Ishikawa (cell line): ENCODE measurements at regions not wholly inside any gene's neighbourhood (a gene's known extent, or its start where the extent isn't known, plus 50 kb on each side); places are given as distances from the start of the nearest gene placed in this dataset.

Experiments
- CEBPB ChIP-seq: IDR thresholded peaks from 2 replicates; pipeline ENCODE4 v1.6.1; 2012
- CREB1 ChIP-seq: IDR thresholded peaks from 2 replicates; pipeline ENCODE4 v1.6.1; 2012; ENCODE audit warnings: low read depth
- EGR1 ChIP-seq: IDR thresholded peaks from 2 replicates; pipeline ENCODE4 v1.6.1; 2012
- EP300 ChIP-seq: IDR thresholded peaks from 2 replicates; pipeline ENCODE4 v1.6.1; 2012; ENCODE audit warnings: borderline replicate concordance
- FOXM1 ChIP-seq: IDR thresholded peaks from 2 replicates; pipeline ENCODE4 v1.6.1; 2012; ENCODE audit warnings: low read depth, borderline replicate concordance
- NFIC ChIP-seq: IDR thresholded peaks from 2 replicates; pipeline ENCODE4 v1.6.1; 2012
- RAD21 ChIP-seq: IDR thresholded peaks from 2 replicates; pipeline ENCODE4 v1.6.1; 2012; ENCODE audit warnings: low read depth
- TAF1 ChIP-seq: IDR thresholded peaks from 2 replicates; pipeline ENCODE4 v1.6.1; 2012; ENCODE audit warnings: low read depth, mild to moderate bottlenecking
- TCF12 ChIP-seq: IDR thresholded peaks from 2 replicates; pipeline ENCODE4 v1.6.1; 2012; ENCODE audit warnings: low read depth
- TEAD4 ChIP-seq: IDR thresholded peaks from 2 replicates; pipeline ENCODE4 v1.6.1; 2012
- YY1 ChIP-seq: IDR thresholded peaks from 2 replicates; pipeline ENCODE4 v1.6.1; 2012; ENCODE audit warnings: low read depth
- ZBTB7A ChIP-seq: IDR thresholded peaks from 2 replicates; pipeline ENCODE4 v1.6.1; 2012; ENCODE audit warnings: low read depth
- TF ChIP-seq, protein P1 (sequence below): IDR thresholded peaks from 2 replicates; pipeline ENCODE4 v1.6.1; 2012
- TF ChIP-seq, protein P2 (sequence below): IDR thresholded peaks from 2 replicates; pipeline ENCODE4 v1.6.1; 2012; ENCODE audit warnings: low read depth, mild to moderate bottlenecking
- TF ChIP-seq, protein P3 (sequence below): IDR thresholded peaks from 2 replicates; pipeline ENCODE4 v1.6.1; 2012

DNA sequence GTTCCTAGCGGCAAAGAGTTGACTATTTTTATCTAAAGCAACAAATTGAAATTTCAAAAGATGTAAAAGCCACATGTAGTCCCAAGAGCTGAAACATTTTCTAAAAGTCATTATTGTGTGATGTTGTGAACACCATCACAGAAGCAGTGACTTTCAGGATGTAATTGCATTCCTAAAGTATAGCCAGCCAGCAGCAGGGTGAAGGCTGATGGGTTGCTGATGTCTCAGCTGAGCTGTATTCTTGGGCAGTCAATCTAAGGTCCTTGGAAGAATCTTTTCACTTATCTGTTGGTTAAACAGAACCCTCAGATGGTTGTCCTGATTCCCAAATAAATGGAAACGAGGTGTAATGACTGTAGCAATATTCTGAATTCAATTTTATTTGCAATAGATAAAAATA lies 237.4 kb upstream of the WWC1 start:
- TF ChIP-seq, protein P1, sequence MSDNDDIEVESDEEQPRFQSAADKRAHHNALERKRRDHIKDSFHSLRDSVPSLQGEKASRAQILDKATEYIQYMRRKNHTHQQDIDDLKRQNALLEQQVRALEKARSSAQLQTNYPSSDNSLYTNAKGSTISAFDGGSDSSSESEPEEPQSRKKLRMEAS = no peak
- no peak for TF ChIP-seq YY1

DNA sequence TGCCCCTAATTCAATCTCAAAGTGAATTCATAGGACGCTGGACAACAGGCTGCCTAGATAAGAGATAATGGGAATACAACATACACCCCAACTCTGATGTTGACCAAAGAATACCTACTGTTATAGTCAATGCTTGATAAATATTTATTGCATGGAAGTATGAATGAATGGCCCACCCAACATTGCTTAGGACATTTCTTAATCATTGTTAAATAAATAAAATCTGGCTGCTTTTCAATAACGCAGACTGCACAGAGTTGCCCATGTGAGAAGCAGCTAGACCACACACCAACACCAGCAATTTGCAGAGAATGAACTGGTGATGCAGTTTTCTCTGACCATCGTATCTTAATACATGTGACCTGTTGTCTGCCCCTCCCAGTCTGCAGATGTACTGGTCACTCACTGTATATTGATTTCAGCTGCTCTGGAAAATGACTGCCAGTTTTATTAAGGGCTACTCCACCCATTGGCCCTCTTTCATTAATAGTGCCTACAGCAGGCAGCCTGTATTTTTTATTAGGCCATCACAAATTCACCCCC lies 236.2 kb upstream of the WWC1 start:
- TF ChIP-seq, protein P2, sequence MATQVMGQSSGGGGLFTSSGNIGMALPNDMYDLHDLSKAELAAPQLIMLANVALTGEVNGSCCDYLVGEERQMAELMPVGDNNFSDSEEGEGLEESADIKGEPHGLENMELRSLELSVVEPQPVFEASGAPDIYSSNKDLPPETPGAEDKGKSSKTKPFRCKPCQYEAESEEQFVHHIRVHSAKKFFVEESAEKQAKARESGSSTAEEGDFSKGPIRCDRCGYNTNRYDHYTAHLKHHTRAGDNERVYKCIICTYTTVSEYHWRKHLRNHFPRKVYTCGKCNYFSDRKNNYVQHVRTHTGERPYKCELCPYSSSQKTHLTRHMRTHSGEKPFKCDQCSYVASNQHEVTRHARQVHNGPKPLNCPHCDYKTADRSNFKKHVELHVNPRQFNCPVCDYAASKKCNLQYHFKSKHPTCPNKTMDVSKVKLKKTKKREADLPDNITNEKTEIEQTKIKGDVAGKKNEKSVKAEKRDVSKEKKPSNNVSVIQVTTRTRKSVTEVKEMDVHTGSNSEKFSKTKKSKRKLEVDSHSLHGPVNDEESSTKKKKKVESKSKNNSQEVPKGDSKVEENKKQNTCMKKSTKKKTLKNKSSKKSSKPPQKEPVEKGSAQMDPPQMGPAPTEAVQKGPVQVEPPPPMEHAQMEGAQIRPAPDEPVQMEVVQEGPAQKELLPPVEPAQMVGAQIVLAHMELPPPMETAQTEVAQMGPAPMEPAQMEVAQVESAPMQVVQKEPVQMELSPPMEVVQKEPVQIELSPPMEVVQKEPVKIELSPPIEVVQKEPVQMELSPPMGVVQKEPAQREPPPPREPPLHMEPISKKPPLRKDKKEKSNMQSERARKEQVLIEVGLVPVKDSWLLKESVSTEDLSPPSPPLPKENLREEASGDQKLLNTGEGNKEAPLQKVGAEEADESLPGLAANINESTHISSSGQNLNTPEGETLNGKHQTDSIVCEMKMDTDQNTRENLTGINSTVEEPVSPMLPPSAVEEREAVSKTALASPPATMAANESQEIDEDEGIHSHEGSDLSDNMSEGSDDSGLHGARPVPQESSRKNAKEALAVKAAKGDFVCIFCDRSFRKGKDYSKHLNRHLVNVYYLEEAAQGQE = no peak
- TF ChIP-seq TAF1 = no peak
- TF ChIP-seq, protein P3, sequence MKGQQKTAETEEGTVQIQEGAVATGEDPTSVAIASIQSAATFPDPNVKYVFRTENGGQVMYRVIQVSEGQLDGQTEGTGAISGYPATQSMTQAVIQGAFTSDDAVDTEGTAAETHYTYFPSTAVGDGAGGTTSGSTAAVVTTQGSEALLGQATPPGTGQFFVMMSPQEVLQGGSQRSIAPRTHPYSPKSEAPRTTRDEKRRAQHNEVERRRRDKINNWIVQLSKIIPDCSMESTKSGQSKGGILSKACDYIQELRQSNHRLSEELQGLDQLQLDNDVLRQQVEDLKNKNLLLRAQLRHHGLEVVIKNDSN = no peak
- TF ChIP-seq EGR1 = no peak
- TF ChIP-seq CEBPB = no peak
- TF ChIP-seq, protein P1 = no peak
- TF ChIP-seq CREB1 = no peak
- no peak for TF ChIP-seq TEAD4
- no peak for TF ChIP-seq YY1
- TF ChIP-seq FOXM1 = no peak
- TF ChIP-seq RAD21 = no peak
- TF ChIP-seq EP300 = no peak
- TF ChIP-seq NFIC = no peak
- no peak for TF ChIP-seq TCF12
- TF ChIP-seq ZBTB7A = no peak

DNA sequence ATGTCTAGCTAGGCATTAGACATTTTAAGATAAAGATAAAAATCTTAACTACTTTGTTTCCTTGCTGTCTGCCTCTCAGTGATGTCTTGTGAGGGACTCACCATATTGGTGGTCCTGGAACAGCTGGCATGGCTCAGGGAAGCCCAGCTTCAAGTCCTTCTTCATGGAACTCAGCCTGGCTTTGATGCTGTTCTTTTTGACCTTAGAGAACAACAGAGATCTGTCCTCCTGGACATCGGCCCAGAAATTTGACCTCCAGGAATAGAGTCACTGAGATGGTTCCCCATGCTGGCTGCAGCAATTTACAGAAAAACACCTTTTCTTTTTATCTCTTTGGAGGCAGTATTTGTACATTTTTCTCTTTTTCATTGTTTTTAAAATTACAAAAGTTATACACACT lies 235.5 kb upstream of the WWC1 start:
- no peak for TF ChIP-seq TAF1
- no peak for TF ChIP-seq EGR1
- no peak for TF ChIP-seq FOXM1

DNA sequence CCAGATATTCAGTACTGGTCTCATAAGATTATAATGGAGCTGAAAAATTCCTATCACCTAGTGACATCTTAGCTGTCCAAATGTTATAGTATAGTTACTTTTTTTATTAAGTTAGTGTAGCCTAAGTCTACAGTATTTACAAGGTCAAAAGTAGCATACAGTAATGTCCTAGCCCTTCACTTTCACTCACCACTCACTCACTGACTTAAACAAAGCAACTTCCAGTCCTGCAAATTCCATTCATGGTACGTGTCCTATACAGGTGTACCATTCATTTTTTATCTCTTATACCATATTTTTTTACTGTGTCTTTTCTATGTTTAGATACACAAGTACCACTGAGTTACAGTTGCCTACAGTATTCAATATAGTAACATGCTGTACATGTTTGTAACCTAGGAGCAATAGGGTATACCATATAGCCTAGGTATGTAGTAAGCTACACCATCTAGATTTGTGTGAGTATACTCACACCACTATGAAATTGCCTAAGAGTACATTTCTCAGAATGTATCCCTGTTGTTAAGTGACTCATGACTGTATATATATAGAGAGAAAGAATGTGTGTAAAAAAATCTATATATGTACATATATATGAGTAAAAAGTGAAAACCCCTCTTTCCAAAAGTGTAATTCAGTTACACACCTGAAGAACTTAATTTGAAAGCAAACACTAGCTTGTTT lies 234.8 kb upstream of the WWC1 start:
- TF ChIP-seq, protein P2 = no peak
- TF ChIP-seq, protein P3 = no peak
- TF ChIP-seq RAD21 (no peak), TCF12 (no peak), CREB1 (no peak), NFIC (no peak), YY1 (no peak)

DNA sequence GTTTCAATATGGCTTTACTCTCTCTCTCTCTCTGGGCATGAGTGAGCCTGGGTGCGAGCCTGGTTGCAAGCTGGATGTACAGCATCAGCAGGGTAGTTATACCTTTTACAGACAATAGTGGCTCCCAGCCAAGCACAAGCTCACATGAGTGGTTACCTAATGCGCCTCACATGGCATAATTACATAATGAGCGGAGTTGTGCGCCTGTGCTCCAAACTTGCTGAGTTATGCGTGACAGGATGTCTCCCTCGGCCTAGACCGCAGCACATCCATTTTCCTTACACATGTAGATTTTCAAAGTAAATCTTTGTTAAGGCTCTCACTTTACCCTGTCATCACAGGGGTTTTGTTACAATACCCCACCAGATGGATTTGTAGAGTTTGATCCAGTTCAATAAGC lies 233.5 kb upstream of the WWC1 start:
- TF ChIP-seq FOXM1 = no peak
- TF ChIP-seq, protein P3 = peak; percentile 39; the same call in 1 of the 2 replicates

DNA sequence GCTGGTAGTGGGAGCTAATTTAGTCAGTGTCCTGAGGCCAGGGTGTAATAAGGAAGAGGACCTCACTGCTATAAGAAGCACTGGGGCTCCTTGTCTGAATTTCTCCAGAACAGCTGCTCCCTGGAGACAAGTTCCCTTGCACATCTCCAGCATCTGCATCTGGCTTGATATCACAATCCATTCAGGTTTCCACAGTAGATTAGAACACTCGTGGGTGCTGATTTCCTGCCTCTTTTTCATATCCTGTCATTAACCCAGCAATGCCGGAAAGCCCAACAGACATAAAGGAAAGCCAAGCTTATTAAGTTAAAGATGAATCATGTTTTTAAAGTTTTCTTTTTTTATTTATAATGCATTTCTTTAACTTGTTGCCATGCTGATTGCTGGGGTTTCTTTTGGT lies 232.3 kb upstream of the WWC1 start:
- TF ChIP-seq TEAD4 (no peak), CREB1 (no peak)

DNA sequence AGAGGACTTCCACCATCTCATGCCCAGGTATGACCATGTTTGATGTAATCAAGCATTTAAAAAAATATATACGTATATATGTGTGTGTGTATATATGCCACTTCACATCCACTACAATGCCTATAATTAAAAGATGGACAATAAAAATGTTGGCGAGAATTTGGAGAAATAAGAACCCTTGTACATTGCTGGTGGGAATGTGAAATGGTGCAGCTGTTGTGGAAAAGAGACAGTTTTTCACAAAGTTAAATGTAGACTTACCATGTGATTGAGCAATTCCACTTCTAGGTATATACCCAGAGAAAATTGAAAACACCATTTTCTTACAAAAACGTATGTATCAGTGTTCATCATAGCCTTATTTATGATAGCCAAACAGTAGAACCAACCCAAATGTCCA lies 229.2 kb upstream of the WWC1 start:
- TF ChIP-seq TEAD4 (no peak), CREB1 (no peak), CEBPB (no peak), NFIC (no peak)
- TF ChIP-seq, protein P1 = no peak
- TF ChIP-seq, protein P2 = no peak
